Memory B cell (primary cell): ENCODE measurements at regions not wholly inside any gene's neighbourhood (a gene's known extent, or its start where the extent isn't known, plus 50 kb on each side); places are given as distances from the start of the nearest gene placed in this dataset.

Experiments
- ATAC-seq: fragments of 150-1000 bp; cut with Tn5 transposase; 2 replicates; pipeline ENCODE4 v1.10.0; 2021; ENCODE audit warnings: low read depth, mild to moderate bottlenecking, moderate library complexity
- DNase-seq, 2 donors: peaks; one replicate each; pipeline ENCODE4 v3.0.0; 2022; ENCODE audit warnings: low spot score in 2 of 2
- H3K27ac Mint-ChIP-seq: one replicate; pipeline ENCODE4 v1.8.0; 2022; ENCODE audit warnings: mild to moderate bottlenecking, moderate library complexity, mixed read lengths
- H3K27me3 Mint-ChIP-seq: one replicate; pipeline ENCODE4 v1.8.0; 2022; ENCODE audit warnings: mixed read lengths
- H3K36me3 Mint-ChIP-seq: one replicate; pipeline ENCODE4 v1.8.0; 2022; ENCODE audit warnings: mild to moderate bottlenecking, mixed read lengths
- H3K4me1 Mint-ChIP-seq: one replicate; pipeline ENCODE4 v1.8.0; 2022; ENCODE audit warnings: mixed read lengths
- H3K4me3 Mint-ChIP-seq: one replicate; pipeline ENCODE4 v1.8.0; 2022; ENCODE audit warnings: mild to moderate bottlenecking, moderate library complexity, mixed read lengths
- H3K9me3 Mint-ChIP-seq: one replicate; pipeline ENCODE4 v1.8.0; 2022; ENCODE audit warnings: mixed read lengths

DNA sequence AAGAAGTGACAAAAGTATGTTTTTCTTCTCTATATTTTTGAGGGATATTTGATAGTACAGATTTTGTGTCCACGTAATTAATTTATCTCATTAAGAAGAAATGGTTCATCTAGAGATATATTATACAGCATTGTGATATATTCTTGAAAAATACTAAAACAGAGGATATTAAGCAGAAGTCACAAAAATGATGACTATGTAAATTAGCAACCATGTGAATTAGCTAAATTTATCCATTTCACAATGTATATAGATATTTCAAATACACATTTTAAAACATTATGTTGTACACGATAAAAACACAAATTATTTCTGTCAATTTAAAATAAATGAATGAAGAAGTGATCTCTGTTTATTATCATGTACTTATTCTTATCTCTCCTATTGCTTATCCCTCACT lies 989.5 kb downstream of the TUSC7 start:
- Mint-ChIP-seq H3K4me1 (no peaks in the 10 kb centered on the region), H3K27me3 (peaks cover 5% of the 10 kb centered on the region), H3K27ac (no peak overlapping the region), H3K9me3 (no peaks in the 10 kb centered on the region), H3K36me3 (no peaks in the 10 kb centered on the region), H3K4me3 (no peak overlapping the region)
- DNase-seq: no peak
- ATAC-seq: no peak

- H3K27ac Mint-ChIP-seq: no peak overlapping the region
- ATAC-seq: no peak
- H3K36me3 Mint-ChIP-seq: no peaks in the 10 kb centered on the region
- H3K4me1 Mint-ChIP-seq: no peaks in the 10 kb centered on the region
- no peak for DNase-seq
- no peaks in the 10 kb centered on the region for H3K9me3 Mint-ChIP-seq
- H3K4me3 Mint-ChIP-seq: no peak overlapping the region
- peaks cover 1% of the 10 kb centered on the region for H3K27me3 Mint-ChIP-seq
Measured at GRCh38 chr3:117700573-117701360, 991.2 kb downstream of the TUSC7 start.

GRCh38 chr3:117705011-117705410 lies 995.4 kb downstream of the TUSC7 start:
- no peaks in the 10 kb centered on the region for H3K27me3 Mint-ChIP-seq
- DNase-seq (no peak), ATAC-seq (no peak)
- no peaks in the 10 kb centered on the region for H3K9me3 Mint-ChIP-seq
- no peaks in the 10 kb centered on the region for H3K36me3 Mint-ChIP-seq
- no peak overlapping the region for H3K27ac Mint-ChIP-seq
- H3K4me1 Mint-ChIP-seq: no peaks in the 10 kb centered on the region
- no peak overlapping the region for H3K4me3 Mint-ChIP-seq

DNA sequence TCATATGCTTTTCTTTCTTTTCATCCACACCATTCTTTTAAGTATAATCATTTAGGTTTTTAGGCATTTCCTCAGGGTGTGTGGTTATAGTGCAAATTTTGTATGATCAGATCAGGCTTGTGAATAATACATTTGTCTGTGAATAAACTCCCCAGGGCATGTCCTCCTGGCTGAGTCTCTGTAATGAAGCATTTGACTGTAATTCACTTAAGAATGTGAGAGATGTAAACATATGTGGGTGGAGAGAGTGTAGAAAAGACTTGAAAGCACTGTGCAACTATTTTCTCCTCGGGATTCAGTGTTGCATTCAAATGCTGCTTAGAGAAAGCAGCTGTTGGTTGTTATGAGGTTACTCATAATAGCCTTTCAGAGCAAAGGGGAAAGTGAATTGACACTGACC lies 996.5 kb downstream of the TUSC7 start:
- H3K36me3 Mint-ChIP-seq: no peaks in the 10 kb centered on the region
- H3K27me3 Mint-ChIP-seq: no peaks in the 10 kb centered on the region
- H3K9me3 Mint-ChIP-seq: peaks cover 3% of the 10 kb centered on the region
- ATAC-seq (no peak), DNase-seq (no peak)
- no peak overlapping the region for H3K4me3 Mint-ChIP-seq
- no peak overlapping the region for H3K27ac Mint-ChIP-seq
- H3K4me1 Mint-ChIP-seq: no peaks in the 10 kb centered on the region

DNA sequence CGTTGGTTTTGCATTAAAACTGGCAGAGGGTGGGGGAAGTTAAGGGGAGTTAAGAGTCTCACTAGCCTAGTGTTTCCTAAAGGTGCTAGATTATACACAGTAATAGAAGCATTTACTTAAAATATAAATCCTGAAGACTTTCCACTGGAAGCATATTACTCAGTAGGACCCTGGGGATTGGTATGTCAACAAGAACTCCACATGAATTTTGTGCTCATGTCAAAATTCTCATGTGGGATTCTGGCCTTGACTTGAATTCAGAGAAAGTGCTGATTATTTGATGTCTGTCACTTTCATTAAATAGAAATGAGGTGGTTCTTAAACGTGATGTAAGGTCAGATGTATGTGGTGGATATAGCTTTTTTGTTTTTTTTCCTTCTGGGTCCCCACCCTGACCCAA lies 997.2 kb downstream of the TUSC7 start:
- H3K4me3 Mint-ChIP-seq: no peak overlapping the region
- DNase-seq (no peak), ATAC-seq (no peak)
- no peaks in the 10 kb centered on the region for H3K36me3 Mint-ChIP-seq
- no peaks in the 10 kb centered on the region for H3K27me3 Mint-ChIP-seq
- H3K4me1 Mint-ChIP-seq: no peaks in the 10 kb centered on the region
- H3K9me3 Mint-ChIP-seq: peaks cover 3% of the 10 kb centered on the region
- no peak overlapping the region for H3K27ac Mint-ChIP-seq

- no peak overlapping the region for H3K4me3 Mint-ChIP-seq
- DNase-seq (no peak), ATAC-seq (no peak)
- no peaks in the 10 kb centered on the region for H3K27me3 Mint-ChIP-seq
- H3K9me3 Mint-ChIP-seq: peaks cover 3% of the 10 kb centered on the region
- no peaks in the 10 kb centered on the region for H3K36me3 Mint-ChIP-seq
- H3K4me1 Mint-ChIP-seq: no peaks in the 10 kb centered on the region
- H3K27ac Mint-ChIP-seq: no peak overlapping the region
Measured at GRCh38 chr3:117708601-117709000, 999.0 kb downstream of the TUSC7 start.

GRCh38 chr3:117709108-117709507 lies 999.5 kb downstream of the TUSC7 start:
- peaks cover 3% of the 10 kb centered on the region for H3K9me3 Mint-ChIP-seq
- DNase-seq (no peak), ATAC-seq (no peak)
- no peaks in the 10 kb centered on the region for H3K27me3 Mint-ChIP-seq
- H3K4me1 Mint-ChIP-seq: no peaks in the 10 kb centered on the region
- no peaks in the 10 kb centered on the region for H3K36me3 Mint-ChIP-seq
- H3K4me3 Mint-ChIP-seq: no peak overlapping the region
- no peak overlapping the region for H3K27ac Mint-ChIP-seq

- Mint-ChIP-seq H3K27ac (no peak overlapping the region), H3K9me3 (peaks cover 3% of the 10 kb centered on the region), H3K4me3 (no peak overlapping the region), H3K36me3 (no peaks in the 10 kb centered on the region), H3K4me1 (no peaks in the 10 kb centered on the region), H3K27me3 (no peaks in the 10 kb centered on the region)
- DNase-seq (no peak), ATAC-seq (no peak)
Measured at GRCh38 chr3:117710501-117710900, 1000.9 kb downstream of the TUSC7 start.

GRCh38 chr3:117719316-117719926 lies 1009.8 kb downstream of the TUSC7 start:
- Mint-ChIP-seq H3K27me3 (peaks cover 2% of the 10 kb centered on the region), H3K9me3 (no peaks in the 10 kb centered on the region), H3K36me3 (no peaks in the 10 kb centered on the region), H3K27ac (no peak overlapping the region), H3K4me3 (no peak overlapping the region), H3K4me1 (peaks cover 12% of the 10 kb centered on the region)
- no peak for DNase-seq
- no peak for ATAC-seq

DNA sequence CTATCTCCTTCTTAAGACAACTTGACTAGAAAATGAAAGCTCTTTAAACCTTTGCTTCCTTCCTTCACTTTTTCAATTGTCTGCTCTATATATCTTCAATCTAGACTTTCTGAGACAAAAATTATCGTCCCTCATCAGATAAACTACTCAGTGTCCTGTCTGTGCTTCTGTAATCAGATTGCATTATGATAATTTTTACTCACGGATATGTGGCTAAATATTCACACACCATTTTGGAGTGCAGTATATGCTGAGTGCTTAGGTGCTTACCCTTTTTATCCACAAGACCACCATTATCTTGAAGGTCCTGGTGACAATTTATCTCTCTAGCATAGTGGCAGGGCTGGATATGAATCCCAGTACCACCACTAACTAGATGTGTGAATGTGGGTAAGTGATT lies 1012.3 kb downstream of the TUSC7 start:
- Mint-ChIP-seq H3K4me1 (peaks cover 12% of the 10 kb centered on the region), H3K9me3 (no peaks in the 10 kb centered on the region), H3K36me3 (no peaks in the 10 kb centered on the region), H3K27ac (peak overlapping the region; percentile 81), H3K4me3 (no peak overlapping the region), H3K27me3 (no peaks in the 10 kb centered on the region)
- ATAC-seq: no peak
- no peak for DNase-seq

DNA sequence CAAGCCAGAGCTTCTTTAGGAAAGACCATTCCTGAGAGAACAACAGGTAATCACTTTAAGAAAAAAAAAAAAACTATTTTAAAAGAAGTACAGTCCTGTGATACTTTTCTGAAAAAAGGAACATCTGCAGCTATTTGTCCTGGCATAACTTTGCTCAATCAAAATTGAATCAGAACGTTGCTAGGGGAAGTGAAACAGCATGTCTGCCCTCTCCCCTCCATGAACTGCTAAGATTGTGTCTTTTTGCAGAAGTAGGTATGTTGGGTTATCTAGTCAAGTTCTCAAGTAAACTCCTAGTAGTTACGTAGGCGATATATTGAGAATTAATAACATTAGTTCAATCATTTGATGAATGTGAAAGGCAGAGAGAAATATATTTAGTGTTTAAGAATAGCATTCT lies 1013.3 kb downstream of the TUSC7 start:
- Mint-ChIP-seq H3K4me1 (peaks cover 12% of the 10 kb centered on the region), H3K4me3 (no peak overlapping the region), H3K27me3 (no peaks in the 10 kb centered on the region), H3K36me3 (no peaks in the 10 kb centered on the region), H3K9me3 (no peaks in the 10 kb centered on the region), H3K27ac (peak overlapping the region; percentile 81)
- ATAC-seq (peak; percentile 98), DNase-seq (peak in 1 of 2 donors; percentile 28)

GRCh38 chr3:117723825-117724224 lies 1014.2 kb downstream of the TUSC7 start:
- no peaks in the 10 kb centered on the region for H3K36me3 Mint-ChIP-seq
- no peak for ATAC-seq
- no peaks in the 10 kb centered on the region for H3K9me3 Mint-ChIP-seq
- DNase-seq: no peak
- H3K4me3 Mint-ChIP-seq: no peak overlapping the region
- H3K27ac Mint-ChIP-seq: no peak overlapping the region
- H3K27me3 Mint-ChIP-seq: no peaks in the 10 kb centered on the region
- H3K4me1 Mint-ChIP-seq: peaks cover 12% of the 10 kb centered on the region

GRCh38 chr3:117725314-117725713 lies 1015.7 kb downstream of the TUSC7 start:
- no peak for ATAC-seq

GRCh38 chr3:117726776-117727175 lies 1017.2 kb downstream of the TUSC7 start:
- DNase-seq (no peak), ATAC-seq (no peak)
- Mint-ChIP-seq H3K36me3 (no peaks in the 10 kb centered on the region), H3K4me3 (no peak overlapping the region), H3K4me1 (peaks cover 9% of the 10 kb centered on the region), H3K9me3 (no peaks in the 10 kb centered on the region), H3K27me3 (no peaks in the 10 kb centered on the region), H3K27ac (no peak overlapping the region)

More at GRCh38 chr3:117725314-117725713, 1015.7 kb downstream of the TUSC7 start:
- no peaks in the 10 kb centered on the region for H3K9me3 Mint-ChIP-seq
- peaks cover 12% of the 10 kb centered on the region for H3K4me1 Mint-ChIP-seq
- no peaks in the 10 kb centered on the region for H3K36me3 Mint-ChIP-seq
- H3K27me3 Mint-ChIP-seq: no peaks in the 10 kb centered on the region
- no peak for DNase-seq
- no peak overlapping the region for H3K4me3 Mint-ChIP-seq
- H3K27ac Mint-ChIP-seq: no peak overlapping the region

- Mint-ChIP-seq H3K9me3 (no peaks in the 10 kb centered on the region), H3K4me3 (no peak overlapping the region), H3K36me3 (no peaks in the 10 kb centered on the region), H3K27me3 (no peaks in the 10 kb centered on the region), H3K27ac (no peak overlapping the region), H3K4me1 (no peaks in the 10 kb centered on the region)
- DNase-seq (no peak), ATAC-seq (no peak)
Measured at GRCh38 chr3:117728226-117728625, 1018.6 kb downstream of the TUSC7 start.
